Activated T-cell treated with anti-CD3 and anti-CD28 coated beads, Interleukin-2, amount 50 U/mL, for 48 hours (primary cell): ENCODE measurements at regions not wholly inside any gene's neighbourhood (a gene's known extent, or its start where the extent isn't known, plus 50 kb on each side); places are given as distances from the start of the nearest gene placed in this dataset.
A peak's percentile ranks its signal among the peaks of the same experiment; 100 is the strongest.

Experiments
- DNase-seq, 2 experiments: peaks; one replicate each; pipeline ENCODE4 v3.0.0-alpha.2; 2020

DNA sequence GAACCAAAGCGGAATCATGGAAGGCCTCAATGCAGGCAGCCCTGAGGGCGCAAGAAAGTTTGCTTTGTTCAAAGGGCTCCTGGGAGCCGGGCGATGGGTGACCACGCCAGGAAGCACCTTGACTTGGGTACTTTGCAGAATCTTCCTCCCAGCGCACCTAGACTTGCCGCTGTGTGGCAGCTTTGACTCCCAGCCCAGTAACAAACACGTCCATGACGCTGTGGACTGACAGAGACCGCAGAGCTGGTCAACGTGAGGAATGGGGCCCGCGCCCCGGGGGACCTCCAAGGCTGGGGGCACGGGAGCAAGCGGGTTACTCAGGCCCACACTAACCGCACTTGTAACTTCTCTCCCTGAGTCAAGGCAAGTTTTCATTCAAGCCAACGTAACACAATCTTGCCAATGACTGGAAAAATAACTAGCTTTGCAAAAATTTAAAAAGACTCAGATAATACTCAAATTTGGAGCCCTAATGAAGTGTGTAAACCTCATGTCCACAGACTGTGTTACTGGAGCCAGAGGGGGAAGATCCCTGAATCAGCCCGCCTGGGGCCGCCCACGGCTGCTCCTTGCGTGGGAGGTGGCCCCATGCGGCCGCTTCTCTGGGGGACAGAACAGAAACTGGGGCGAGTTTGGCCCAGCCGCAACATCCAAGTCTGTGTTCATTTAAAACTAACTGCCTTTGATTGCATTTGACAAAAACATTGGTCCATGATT is 130.8 kb downstream of the DNAJB6 start:
- no peak for DNase-seq

DNA sequence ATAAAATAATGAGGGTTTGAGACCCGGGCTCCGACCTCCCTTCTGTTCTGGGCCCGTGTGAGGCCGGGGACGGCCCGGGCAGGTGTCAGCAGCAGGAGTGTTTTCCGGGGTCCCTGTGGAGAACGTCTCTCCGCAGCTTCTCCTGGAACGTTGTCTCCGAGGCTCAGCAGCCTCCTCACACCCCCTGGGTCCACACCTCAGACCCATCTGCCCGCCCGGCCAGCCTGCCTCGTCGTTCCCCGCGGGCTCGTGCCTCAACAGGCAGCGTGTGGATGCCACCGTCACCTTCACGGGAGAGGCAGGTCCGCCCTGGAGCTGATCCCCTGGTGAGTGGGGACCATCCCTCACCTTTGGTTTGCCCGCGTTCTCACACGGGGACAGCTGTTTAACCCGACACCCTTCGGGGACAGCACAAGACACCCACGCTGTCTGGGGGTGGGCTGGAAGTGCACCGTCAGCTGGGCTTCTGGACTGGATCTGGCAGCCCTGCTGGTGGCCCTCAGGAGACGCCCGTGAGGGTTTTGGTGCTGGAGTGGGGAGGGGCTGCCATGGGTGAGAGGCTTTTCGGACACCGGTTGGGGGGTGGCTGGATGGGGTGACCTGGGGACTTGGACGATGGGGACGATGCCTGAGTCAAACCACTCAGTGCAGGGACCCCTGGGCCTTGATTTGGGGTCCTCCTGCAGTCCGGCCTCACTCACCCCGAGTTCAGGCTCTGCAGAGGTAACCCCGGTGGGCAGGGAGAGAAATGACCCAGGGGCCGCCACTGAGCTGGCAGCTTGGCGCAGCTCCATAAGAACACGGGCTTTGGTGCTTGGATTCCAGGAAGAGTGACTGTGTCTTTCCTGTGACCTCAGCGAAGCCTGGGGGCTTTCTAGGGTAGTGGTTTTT is 131.7 kb downstream of the DNAJB6 start:
- DNase-seq: peak in 1 of 2 experiments; percentile 13

DNA sequence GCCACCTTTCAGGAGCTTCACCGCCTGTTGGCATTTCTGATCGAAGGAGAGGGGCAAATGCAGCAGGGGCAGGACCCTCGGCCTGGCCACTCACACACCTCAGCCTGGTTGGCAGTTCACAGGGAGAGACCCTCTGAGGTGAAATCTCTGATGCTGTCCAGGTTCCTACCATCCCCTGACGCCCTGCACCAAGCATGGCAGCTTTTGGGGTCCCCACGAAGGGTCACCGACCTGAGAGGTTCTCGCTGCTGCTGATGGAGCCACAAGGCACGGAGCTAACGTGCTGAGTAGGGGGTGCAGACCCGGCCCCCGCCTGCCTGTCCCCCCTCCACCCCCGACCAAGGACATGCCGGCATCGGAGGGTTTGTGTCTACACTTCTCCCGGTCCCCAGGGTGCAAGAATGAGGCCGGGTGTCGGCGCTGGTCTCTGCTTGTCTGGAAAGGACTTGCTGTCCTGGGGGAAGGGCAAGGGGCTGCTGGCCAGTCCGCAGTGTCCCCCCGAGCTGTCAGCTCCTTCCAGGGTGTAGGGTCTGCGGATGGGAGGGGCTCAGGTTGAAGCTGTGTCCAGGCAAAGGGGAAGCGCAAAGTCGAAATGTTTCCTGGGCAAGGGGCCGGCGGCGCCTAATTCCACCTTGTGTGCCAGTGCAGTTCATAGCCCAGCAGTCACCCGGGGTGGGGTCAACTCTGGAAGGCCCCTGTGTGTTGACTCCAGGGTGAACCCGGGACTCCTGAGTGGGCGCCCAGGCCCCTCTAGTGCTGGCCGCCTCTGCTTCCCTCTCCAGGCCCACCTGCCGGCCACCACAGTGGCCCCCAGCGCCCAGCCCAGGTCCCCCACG is 132.6 kb downstream of the DNAJB6 start:
- DNase-seq: peak; percentile 11 to 13

DNA sequence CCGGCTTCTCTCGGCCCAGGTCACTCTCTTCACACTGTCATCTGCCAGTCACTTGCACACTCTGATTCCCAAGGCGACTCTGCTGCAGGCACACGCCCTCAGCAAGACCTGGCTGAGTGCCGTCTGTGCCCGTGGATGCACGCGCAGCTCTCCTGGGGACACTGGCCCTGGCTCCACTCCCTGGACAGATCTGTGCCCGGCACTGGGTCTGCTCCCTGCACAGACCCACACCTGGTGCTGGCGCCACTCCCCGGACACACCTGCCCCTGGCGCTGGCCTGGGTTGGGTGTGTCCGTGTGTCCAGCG is 133.2 kb downstream of the DNAJB6 start:
- no peak for DNase-seq

DNA sequence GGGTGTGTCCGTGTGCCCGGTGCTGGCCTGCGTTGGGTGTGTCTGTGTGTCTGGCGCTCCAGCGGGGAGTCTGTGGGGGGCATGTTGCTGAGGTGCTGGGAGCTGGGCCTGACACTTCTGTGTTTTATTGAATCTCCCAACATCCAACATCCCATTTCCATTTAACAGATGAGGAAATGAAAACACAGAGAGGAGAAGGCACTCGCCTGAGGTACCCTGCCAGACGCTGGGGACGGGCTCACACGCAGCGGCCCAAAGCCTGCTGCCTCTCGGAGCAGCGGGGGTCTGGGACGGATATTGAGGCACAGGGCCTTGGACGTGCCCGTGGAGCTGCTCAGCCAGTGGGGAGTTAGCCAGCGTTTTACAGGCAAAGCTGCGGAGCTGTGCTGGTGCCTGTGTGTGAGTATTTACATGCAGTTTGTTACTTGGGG is 133.9 kb downstream of the DNAJB6 start:
- DNase-seq: peak in 1 of 2 experiments; percentile 18

DNA sequence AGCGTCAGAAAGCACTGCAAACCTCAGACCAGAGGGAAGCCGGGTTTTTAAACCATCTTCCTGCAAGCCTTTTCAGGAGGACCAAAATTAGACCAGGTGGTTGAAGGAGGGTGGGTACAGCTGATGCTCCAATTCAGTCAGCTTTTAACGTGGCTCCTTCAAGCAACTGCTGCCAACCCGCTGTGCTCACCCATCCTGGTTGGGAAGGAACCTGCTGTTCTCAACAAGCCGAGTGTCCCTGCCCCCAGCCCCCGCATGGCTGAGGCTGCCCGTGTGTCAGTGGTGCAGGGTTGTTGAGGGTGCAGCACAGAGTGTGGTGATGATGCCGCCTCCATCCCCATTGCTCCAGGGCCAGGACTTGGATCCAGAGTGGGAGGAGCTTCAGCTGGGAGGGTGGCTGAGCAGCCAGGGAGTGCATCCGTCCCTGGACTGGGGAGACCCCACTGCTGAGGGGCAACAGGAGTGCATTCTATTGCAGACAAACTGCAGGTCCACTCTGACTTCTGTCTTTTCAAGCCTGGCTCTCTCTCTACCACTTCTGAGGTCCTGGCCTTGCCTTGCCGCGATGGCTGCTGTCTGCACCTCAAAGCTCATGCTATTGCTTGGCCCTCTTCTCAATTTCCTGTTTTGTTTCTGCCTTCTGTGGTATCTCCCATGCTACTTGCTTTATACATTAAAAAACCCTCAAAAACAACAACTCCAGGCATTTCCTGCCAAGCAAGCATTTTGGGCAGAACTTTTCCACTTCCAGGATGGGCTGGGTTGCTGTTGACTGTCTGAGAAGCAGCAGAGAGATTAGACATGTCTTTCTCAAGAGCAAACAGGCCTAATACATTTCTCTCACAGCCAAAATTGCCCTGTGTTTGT is 134.7 kb downstream of the DNAJB6 start:
- DNase-seq: peak; percentile 25 to 33

DNA sequence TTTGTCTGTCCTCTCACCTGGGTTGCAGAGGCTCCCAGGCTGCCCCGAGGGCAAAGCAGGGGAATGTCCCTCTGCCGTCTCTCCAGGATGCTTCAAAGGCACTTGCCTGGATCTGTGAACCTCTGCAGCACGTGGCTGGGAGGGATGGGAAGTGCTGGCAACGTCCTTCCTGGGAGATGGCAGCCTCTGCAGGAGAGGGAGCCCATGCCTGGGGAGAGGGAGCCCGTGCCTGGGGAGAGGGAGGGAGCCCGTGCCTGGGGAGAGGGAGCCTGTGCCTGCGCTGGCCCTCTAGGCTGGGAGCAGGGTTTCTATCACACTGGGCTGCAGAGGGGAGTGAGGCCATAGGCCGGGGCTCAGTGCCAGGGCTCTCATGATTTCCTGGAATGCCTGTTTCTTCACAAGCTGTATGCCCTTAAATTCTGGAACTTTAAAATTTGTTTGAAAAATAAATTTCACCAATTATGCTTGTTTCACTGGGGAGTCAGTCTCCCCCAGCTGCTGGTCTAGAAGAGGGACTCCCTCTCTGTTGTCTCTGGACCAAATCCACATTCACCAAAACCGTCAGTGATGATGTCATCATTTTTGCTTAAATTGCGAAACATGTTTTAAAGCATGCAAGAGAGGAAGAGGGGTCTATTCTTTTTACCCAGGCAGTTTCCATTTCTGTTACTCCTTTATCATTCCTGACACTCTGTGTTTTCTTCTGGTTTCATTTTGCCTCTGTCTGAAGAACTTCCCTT is 135.7 kb downstream of the DNAJB6 start:
- DNase-seq: peak; percentile 7 to 15

DNA sequence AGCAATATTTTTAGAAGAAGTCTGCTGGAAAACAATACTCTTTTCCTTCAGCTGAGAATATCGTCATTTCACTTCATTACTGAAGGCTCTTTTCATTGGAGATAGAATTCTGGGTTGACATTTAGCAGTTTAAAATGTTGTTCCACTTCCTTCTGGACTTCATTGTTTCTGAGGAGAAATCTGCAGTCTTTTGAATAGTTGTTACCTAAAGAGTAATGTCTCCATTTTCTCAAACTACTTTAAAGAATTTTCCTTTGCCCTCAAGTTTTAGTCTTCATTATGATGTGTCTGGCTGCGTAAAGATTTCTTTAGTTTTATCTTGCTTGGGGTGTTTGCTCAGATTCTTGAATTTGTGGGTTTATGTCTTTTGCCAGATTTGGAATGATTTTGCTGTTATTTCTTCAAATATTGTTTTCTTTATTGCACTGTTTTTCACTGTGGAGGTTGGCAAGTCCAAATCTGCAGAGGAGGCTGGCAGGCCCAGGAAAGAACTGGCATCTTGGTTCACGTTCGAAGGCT is 136.3 kb downstream of the DNAJB6 start:
- no peak for DNase-seq

DNA sequence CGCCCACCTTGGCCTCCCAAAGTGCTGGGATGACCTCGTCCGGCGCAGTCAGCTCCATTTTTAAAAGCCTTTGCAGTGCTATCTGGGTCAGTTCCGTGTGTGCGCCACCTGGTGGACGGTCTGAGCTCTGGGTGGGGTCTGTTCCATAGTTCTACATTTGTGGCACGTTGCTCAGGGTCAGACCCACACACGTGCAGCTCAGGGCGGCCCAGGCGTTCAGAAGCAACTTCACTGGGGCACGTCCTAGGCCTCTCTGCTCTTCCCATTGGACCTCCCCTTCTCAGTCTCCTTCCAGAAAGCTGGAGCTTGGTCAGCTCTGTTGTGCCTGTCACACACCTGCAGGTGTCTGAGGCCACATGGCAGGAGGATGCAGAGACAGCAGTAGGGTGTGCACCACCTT is 137.9 kb downstream of the DNAJB6 start:
- DNase-seq: peak; percentile 61

DNA sequence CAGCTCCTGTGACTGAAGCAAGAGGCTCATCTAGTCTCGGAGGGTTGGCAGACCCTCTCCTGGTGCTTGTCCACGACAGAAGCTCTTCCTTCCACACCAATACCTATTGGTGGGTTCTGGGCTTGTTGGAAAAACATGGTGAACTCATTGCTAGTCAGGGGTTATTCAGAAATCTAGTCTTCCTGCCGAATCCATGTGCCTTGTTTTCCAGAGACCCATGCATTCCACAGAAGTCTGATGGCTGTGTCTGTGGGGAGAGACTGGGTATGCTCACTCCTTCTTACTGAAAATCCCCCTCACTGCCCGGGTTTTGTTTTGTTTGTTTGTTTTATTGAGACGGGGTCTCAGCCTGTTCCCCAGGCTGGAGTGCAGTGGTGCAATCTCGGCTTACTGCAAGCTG is 138.3 kb downstream of the DNAJB6 start:
- DNase-seq: peak in 1 of 2 experiments; percentile 8

DNA sequence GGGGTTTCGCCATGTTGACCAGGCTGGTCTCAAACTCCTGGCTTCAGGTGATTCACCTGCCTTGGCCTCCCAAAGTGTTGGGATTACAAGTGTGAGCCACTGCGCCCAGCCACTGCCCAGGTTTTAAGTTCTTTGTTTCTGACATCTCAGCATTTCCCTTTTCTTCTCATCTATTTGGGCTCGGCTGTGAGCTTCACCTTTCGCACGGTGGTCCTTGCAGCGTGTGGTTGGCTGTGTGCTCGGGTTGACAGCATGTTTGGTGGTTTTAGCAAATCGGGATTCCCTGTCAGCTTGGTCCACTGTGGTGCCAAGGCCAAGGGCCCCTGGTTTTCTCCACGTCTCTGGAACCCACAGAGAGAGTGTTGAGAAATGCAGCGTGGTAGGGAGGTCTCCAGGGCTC is 138.8 kb downstream of the DNAJB6 start:
- DNase-seq: no peak

DNA sequence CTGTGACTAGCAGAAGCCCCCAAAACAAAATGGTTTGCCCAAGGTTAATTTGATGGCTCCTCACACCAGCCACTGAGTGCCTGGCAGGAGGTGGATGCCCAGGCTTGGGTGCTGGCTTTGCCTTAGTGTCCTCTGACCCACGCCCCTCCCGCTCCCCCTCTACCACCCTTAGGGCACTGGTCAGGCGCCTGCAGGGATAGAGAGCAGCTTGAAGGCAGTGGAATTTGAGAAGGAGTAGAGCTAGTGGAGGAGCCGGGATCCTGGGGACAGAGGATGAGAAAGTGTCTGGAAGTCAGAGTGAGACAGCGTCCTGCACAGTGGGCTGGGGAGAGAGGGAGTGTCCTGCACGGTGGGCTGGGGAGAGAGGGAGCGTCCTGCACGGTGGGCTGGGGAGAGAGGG is 139.4 kb downstream of the DNAJB6 start:
- peak; percentile 10 to 12 for DNase-seq

DNA sequence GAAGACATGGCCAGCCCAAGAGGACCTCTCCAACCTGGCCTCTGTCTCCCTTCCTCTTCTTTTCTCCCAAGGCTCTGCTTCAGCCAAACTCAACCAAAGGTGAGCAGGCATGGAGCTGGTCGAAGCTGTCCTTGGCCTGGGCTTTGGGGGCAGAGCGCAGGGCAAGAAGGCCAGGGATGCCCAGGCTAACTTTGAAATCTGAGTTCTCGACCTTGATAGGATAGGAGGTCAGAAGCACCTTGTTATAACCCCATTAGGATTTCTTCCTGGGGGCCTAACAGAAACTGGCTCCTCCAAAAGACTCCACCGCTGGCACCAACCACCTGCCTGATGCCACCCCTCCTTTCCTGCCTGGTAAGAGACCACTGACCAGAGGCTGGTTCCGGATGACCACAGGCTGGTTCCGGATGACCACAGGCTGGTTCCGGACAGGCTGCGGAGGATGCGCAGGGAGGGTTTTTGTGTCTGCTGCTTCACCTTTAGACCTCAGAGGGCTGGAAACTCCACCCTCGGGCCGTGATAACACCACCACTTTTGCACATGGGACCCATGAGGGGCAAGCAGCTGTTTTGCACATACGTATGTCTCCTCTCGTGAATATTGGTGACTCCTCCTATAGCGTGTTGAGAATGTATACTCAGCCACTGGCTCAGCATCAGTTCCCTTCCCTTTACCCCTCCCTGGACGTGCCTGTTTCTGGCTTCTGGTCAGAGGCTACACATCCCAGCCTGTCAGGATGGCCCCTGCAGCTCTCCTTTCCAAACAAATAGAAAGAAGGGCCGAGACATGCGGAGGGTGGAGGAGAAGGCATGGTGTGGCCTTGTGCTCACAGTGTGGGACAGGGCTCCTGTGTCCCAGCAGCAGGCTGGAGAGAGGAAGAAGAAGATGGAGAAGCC is 140.1 kb downstream of the DNAJB6 start:
- DNase-seq: peak in 1 of 2 experiments; percentile 12

DNA sequence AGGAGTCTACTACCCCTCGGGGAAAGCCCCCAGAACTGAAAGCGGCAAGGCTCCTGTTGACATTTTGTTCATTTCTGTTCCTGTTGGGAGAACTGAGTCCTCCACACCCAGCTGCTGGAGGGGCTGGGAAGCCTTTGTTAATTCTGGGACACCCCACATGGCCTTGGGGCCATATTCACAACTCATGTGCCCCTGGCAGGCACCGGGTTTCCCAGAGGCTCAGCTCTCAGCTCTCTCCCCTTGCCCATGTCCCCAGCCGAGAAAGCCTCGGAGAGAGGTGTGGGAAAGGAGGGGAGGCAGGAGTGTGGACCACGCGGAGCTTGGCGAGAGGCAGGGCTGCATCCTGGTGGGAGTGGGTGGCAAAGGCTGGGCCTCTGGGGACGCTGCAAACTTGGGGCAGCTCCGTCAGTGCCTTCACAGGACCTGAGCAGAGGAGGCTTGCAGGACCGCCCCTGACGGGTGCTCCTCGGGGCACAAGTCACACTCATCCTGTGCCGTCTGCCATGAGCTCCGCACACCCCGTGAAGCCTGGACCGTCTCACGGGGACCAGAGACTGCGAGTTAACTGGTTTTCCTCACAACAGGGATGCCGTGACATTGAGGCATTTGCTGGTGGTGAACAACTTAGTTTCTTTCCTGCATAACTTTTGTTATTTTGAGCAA is 140.9 kb downstream of the DNAJB6 start:
- peak in 1 of 2 experiments; percentile 30 for DNase-seq

DNA sequence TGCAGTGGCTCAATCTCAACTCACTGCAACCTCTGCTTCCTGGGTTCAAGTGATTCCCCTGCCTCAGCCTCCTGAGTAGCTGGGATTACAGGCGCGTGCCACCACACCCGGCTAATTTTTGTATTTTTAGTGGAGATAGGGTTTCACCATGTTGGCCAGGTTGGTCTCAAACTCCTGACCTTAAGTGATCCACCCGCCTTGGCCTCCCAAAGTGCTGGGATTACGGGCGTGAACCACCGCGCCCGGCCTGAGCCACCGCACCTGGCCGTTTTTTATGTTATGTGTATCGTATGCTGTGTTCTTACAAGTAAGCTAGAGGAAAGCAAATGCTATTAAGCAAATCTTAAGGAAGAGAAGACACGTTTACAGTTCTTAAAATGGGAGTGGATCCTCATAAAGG is 141.8 kb downstream of the DNAJB6 start:
- DNase-seq: peak in 1 of 2 experiments; percentile 10

DNA sequence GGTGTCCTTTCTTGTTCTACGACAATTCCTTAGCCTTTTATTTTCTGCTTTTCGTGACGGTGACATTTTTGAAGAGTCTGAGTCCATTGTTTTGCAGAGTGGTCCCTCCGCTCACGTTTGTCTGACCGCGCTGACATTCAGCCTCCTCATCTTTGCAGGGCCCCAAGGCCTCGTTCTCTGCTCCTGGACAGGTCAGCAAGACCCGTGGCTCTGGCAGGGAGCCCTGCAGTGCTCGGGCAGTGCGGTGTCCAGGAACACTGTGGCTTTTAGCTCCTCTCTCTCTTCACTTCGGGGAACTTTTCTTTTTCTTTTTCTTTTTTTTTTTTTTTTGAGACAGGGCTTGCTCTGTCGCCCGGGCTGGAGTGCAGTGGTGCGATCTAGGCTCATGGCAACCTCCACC is 142.5 kb downstream of the DNAJB6 start:
- DNase-seq: peak in 1 of 2 experiments; percentile 9

DNA sequence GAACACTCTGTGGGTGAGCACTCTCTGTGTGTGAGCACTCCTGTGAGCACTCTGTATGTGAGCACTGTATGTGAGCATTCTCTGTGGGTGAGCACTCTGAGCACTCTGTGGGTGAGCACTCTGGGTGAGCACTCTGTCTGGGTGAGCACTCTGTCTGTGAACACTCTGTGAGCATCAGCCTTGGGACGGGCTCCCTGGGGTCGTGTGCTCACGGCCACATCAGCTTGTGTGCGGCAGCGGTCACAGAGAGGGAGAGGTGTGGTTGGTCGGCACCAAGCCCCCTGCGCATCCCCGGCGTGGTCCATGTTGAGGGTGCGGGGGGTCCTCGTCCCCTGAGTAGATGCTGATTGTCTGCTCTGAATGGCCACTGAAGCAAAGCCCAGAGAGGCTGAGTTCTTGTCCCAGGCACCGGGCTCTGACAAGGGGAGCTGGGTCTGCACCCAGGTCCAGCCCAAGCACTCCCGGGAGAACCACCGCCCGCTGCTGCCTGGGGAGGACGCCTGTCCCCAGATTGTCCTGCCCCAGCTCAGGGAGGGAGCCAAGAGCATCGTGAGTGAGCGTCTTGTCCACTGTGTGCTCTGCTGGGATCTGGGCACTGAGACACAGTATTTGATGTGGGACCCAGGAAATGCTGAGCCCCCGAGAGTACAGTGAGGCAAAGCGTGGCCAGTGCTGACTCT is 143.7 kb downstream of the DNAJB6 start:
- peak in 1 of 2 experiments; percentile 10 for DNase-seq

DNA sequence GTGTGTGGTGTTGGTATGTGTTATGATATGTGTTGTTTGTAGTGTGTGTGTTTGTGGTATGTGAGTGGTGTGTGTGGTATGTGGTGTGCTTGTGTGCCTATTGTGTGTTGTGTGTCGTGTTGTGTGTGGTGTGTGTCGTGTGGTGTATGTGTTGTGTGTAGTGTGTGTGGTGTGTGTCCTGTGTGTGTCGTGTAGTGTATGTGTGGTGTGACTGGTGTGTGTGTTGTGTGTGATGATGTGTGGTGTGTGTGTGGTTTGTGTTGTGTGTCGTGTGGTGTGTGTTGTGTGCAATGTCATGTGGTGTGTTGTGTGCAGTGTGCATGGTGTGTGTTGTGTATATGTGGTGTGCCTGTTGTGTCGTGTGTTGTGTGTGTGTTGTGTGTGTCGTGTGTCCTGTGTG is 144.6 kb downstream of the DNAJB6 start:
- no peak for DNase-seq

DNA sequence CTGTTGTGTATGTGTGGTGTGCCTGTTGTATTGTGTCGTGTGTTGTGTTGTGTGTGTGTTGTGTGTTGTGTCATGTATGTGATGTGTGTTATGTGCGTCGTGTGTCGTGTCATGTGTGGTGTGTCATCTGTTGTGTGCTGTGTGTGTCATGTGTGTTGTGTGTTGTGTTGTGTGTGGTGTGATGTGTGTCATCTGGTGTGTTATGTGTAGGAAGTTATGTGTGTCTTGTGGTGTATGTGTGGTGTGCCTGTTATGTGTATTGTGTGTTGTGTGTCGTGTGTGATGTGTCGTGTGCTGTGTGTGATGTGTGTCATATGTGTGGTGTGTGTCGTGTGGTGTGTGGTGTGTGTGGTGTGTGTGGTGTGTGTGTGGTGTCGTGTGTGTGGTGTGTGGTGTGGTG is 145.2 kb downstream of the DNAJB6 start:
- DNase-seq: no peak
